ENCODE measurements at regions not wholly inside any gene's neighbourhood (a gene's known extent, or its start where the extent isn't known, plus 50 kb on each side); places are given as distances from the start of the nearest gene placed in this dataset.

- no peak overlapping the region for H2AFZ ChIP-seq (ENCODE audit: low read length)
- no peaks in the 10 kb centered on the region for H3K9me3 ChIP-seq (ENCODE audit: control insufficient read depth, low read depth, low read length)
- H2BK120ac ChIP-seq (ENCODE audit: low read depth, low read length, poor library complexity, severe bottlenecking): no peak overlapping the region
- H2BK15ac ChIP-seq (ENCODE audit: low read depth, low read length): no peak overlapping the region
- no peak overlapping the region for H3K27ac ChIP-seq (ENCODE audit: insufficient read length, low read depth, low read length)
- H3K23me2 ChIP-seq (ENCODE audit: insufficient read length, low read depth, low read length, poor library complexity, severe bottlenecking): no peaks in the 10 kb centered on the region
- no peak overlapping the region for H3K9ac ChIP-seq (ENCODE audit: extremely low read depth, insufficient read length, low read length)
- Mint-ChIP-seq H3K27me3 (ENCODE audit: low read depth) (no peaks in the 10 kb centered on the region; the same call in none of the 2 replicates), H3K4me3 (no peak overlapping the region), H3K9me3 (no peaks in the 10 kb centered on the region; a peak in 1 of 5 replicates), H3K27ac (no peak overlapping the region), H3K4me1 (no peaks in the 10 kb centered on the region; a peak in 1 of 4 replicates), H3K36me3 (ENCODE audit: insufficient read depth in 1 of 3, low read depth in 3 of 3) (no peaks in the 10 kb centered on the region; a peak in 1 of 7 replicates)
- H4K8ac ChIP-seq (replicated peaks; ENCODE audit: insufficient read length, low read depth, low read length): no peak overlapping the region
- H3K14ac ChIP-seq (ENCODE audit: insufficient read depth, low read length): no peak overlapping the region
- no peak overlapping the region for H3K4me2 ChIP-seq (ENCODE audit: insufficient read depth, insufficient read length, low read length)
- TF ChIP-seq, protein P1, sequence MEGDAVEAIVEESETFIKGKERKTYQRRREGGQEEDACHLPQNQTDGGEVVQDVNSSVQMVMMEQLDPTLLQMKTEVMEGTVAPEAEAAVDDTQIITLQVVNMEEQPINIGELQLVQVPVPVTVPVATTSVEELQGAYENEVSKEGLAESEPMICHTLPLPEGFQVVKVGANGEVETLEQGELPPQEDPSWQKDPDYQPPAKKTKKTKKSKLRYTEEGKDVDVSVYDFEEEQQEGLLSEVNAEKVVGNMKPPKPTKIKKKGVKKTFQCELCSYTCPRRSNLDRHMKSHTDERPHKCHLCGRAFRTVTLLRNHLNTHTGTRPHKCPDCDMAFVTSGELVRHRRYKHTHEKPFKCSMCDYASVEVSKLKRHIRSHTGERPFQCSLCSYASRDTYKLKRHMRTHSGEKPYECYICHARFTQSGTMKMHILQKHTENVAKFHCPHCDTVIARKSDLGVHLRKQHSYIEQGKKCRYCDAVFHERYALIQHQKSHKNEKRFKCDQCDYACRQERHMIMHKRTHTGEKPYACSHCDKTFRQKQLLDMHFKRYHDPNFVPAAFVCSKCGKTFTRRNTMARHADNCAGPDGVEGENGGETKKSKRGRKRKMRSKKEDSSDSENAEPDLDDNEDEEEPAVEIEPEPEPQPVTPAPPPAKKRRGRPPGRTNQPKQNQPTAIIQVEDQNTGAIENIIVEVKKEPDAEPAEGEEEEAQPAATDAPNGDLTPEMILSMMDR (conservative IDR thresholded peaks at IDR 0.05): no peak
- H3K56ac ChIP-seq (ENCODE audit: insufficient read length, low read depth, low read length): no peak overlapping the region
- H4K20me1 ChIP-seq (ENCODE audit: control insufficient read depth, insufficient read depth, insufficient read length): no peaks in the 10 kb centered on the region
- no peak overlapping the region for H4K91ac ChIP-seq (ENCODE audit: insufficient read length, low read depth, low read length)
- no peak overlapping the region for H3T11ph ChIP-seq (ENCODE audit: low read length)
- H3K4ac ChIP-seq (ENCODE audit: low read depth, low read length): no peak overlapping the region
- H2AK5ac ChIP-seq (ENCODE audit: insufficient read length, low read length): no peak overlapping the region
- no peaks in the 10 kb centered on the region for H3K27me3 ChIP-seq (ENCODE audit: insufficient read depth, low read length)
- WGBS (ENCODE audit: extremely low coverage, insufficient read length, low lambda C conversion rate): no CpG with 5 or more reads among the region's 6 CpGs
- H3K23ac ChIP-seq (ENCODE audit: insufficient read length, low read depth, low read length): no peak overlapping the region
- no peak overlapping the region for H2BK20ac ChIP-seq (ENCODE audit: low read depth, low read length, poor library complexity, severe bottlenecking)
- no peaks in the 10 kb centered on the region for H3K79me2 ChIP-seq (ENCODE audit: insufficient read depth, low read length)
- no peaks in the 10 kb centered on the region for H3K79me1 ChIP-seq (ENCODE audit: insufficient read depth, low read depth, low read length, poor library complexity, severe bottlenecking)
- no peak overlapping the region for H2BK5ac ChIP-seq (ENCODE audit: insufficient read length, low read length)
- H2BK12ac ChIP-seq (ENCODE audit: insufficient read length, low read depth, low read length): no peak overlapping the region
- H3K4me1 ChIP-seq (ENCODE audit: insufficient read depth, low read length): no peaks in the 10 kb centered on the region
- DNase-seq: no peak
- H3K18ac ChIP-seq (ENCODE audit: insufficient read length, low read depth, low read length): no peak overlapping the region
- no peak overlapping the region for H4K5ac ChIP-seq (ENCODE audit: insufficient read length, low read depth, low read length)
These were observed 122.8 kb downstream of the ATPSCKMT start for GRCh38 chr5:10126900-10127299.
